H1 (cell line): ENCODE measurements at regions not wholly inside any gene's neighbourhood (a gene's known extent, or its start where the extent isn't known, plus 50 kb on each side); places are given as distances from the start of the nearest gene placed in this dataset.

Experiments
- CTCF ChIA-PET: fragments of 300-600 bp; sonication (Branson Sonifier 250); formaldehyde crosslinking; loops from one replicate; lab custom pipeline; 2021; ENCODE audit not compliant: partially characterized antibody; lab: Charles Lee
- POLR2A ChIA-PET: fragments of 300-600 bp; sonication (Branson Sonifier 250); formaldehyde crosslinking; loops from one replicate; lab custom pipeline; 2021; ENCODE audit warnings: inconsistent platforms; ENCODE audit not compliant: partially characterized antibody; lab: Charles Lee
- DNase-seq, 2 experiments: peaks; one replicate each; pipeline versions ENCODE4 v3.0.0 to v3.0.0-alpha.2; 2010 to 2022; ENCODE audit warnings: low spot score in 2 of 2, low read depth in 1 of 2, mixed read lengths in 1 of 2
- FAIRE-seq: peaks from 2 replicates; lab custom pipeline; 2011; peaks lifted over from hg19 to GRCh38; lab: Jason Lieb, UNC
- H2AFZ ChIP-seq: 2 replicates; pipeline ENCODE4 v1.8.1; 2012; ENCODE audit warnings: low read length, inconsistent platforms
- H2AK5ac ChIP-seq: 2 replicates; pipeline ENCODE4 v1.6.1; 2013; ENCODE audit warnings: low read depth, low read length
- H2BK120ac ChIP-seq: replicated peaks from 2 replicates; pipeline ENCODE3; 2013; ENCODE audit warnings: low read depth, low read length, inconsistent platforms
- H2BK12ac ChIP-seq: 2 replicates; pipeline ENCODE4 v1.6.1; 2013; ENCODE audit warnings: low read depth, low read length
- H2BK15ac ChIP-seq: 2 replicates; pipeline ENCODE4 v1.6.1; 2013; ENCODE audit warnings: low read length
- H2BK20ac ChIP-seq: 2 replicates; pipeline ENCODE4 v1.6.1; 2013; ENCODE audit warnings: low read length
- H2BK5ac ChIP-seq: 2 replicates; pipeline ENCODE4 v1.6.1; 2013; ENCODE audit warnings: low read depth, low read length
- H3K14ac ChIP-seq: 2 replicates; pipeline ENCODE4 v1.6.1; 2013; ENCODE audit warnings: inconsistent platforms; ENCODE audit not compliant: insufficient read length
- H3K18ac ChIP-seq: 2 replicates; pipeline ENCODE4 v1.6.1; 2013; ENCODE audit warnings: low read length; ENCODE audit errors: extremely low read depth
- H3K23ac ChIP-seq: 2 replicates; pipeline ENCODE4 v1.6.1; 2013; ENCODE audit warnings: inconsistent platforms; ENCODE audit not compliant: insufficient read length
- H3K23me2 ChIP-seq: 2 replicates; pipeline ENCODE4 v1.6.1; 2013; ENCODE audit warnings: low read depth, low read length
- H3K27ac ChIP-seq: 2 replicates; pipeline ENCODE4 v1.6.1; 2011; ENCODE audit warnings: low read depth, low read length, inconsistent platforms
- H3K27me3 ChIP-seq, 4 experiments: replicated peaks in 1 of 4; 1 replicate in 1 of 4; 2 replicates in 3 of 4; pipeline versions ENCODE4 v1.6.1 to v1.8.1; 2011 to 2013; ENCODE audit warnings: low read length in 3 of 4, mild to moderate bottlenecking in 3 of 4, inconsistent platforms in 2 of 4, mixed read lengths in 2 of 4, moderate library complexity in 1 of 4; ENCODE audit not compliant: control insufficient read depth in 3 of 4, insufficient read depth in 3 of 4; ENCODE audit errors: extremely low read depth in 1 of 4
- H3K36me3 ChIP-seq, 4 experiments: 2 replicates each; pipeline versions ENCODE4 v1.6.1 to v1.8.1; 2011 to 2013; ENCODE audit warnings: mild to moderate bottlenecking in 4 of 4, low read length in 3 of 4, moderate library complexity in 2 of 4, control low read depth in 1 of 4, inconsistent platforms in 1 of 4; ENCODE audit not compliant: insufficient read depth in 4 of 4, control insufficient read depth in 2 of 4
- H3K4ac ChIP-seq: replicated peaks from 2 replicates; pipeline ENCODE3; 2013; ENCODE audit warnings: low read length, low read depth, mixed read lengths, inconsistent platforms; ENCODE audit not compliant: insufficient read length
- H3K4me1 ChIP-seq, 4 experiments: replicated peaks in 1 of 4; 1 replicate in 1 of 4; 2 replicates in 3 of 4; pipeline versions ENCODE4 v1.6.1 to v1.8.1; 2011 to 2013; ENCODE audit warnings: low read length in 3 of 4, inconsistent platforms in 2 of 4, mixed read lengths in 1 of 4; ENCODE audit not compliant: insufficient read depth in 4 of 4, control insufficient read depth in 3 of 4
- H3K4me2 ChIP-seq, 2 experiments: 2 replicates each; pipeline versions ENCODE4 v1.6.1 to v1.8.1; 2011 to 2013; ENCODE audit warnings: low read depth in 2 of 2, low read length in 2 of 2, control low read depth in 1 of 2, inconsistent platforms in 1 of 2, mild to moderate bottlenecking in 1 of 2; ENCODE audit not compliant: insufficient read depth in 1 of 2
- H3K4me3 ChIP-seq, 4 experiments: fragments of 200-600, 300-600 bp in 1 of 4; sonication (generic), shearing (Covaris generic), sonication (Bioruptor Twin) in 1 of 4; 2 replicates each; pipeline versions ENCODE4 v1.5.1 to v1.8.1; 2011 to 2016; ENCODE audit warnings: low read length in 4 of 4, low read depth in 3 of 4, control low read depth in 2 of 4, inconsistent platforms in 2 of 4, mild to moderate bottlenecking in 2 of 4, mixed read lengths in 1 of 4, moderate library complexity in 1 of 4; ENCODE audit not compliant: insufficient read depth in 2 of 4; ENCODE audit errors: extremely low read depth in 1 of 4
- H3K56ac ChIP-seq: replicated peaks from 2 replicates; pipeline ENCODE3; 2013; ENCODE audit warnings: low read depth, mild to moderate bottlenecking, mixed read lengths, low read length, inconsistent platforms; ENCODE audit not compliant: insufficient read length
- H3K79me1 ChIP-seq: 2 replicates; pipeline ENCODE4 v1.6.1; 2013; ENCODE audit warnings: low read depth, low read length, control low read depth
- H3K79me2 ChIP-seq, 2 experiments: 2 replicates each; pipeline versions ENCODE4 v1.6.1 to v1.8.1; 2012 to 2013; ENCODE audit warnings: low read length in 2 of 2, mild to moderate bottlenecking in 2 of 2, inconsistent platforms in 1 of 2; ENCODE audit not compliant: insufficient read depth in 2 of 2, control insufficient read depth in 1 of 2
- H3K9ac ChIP-seq, 4 experiments: replicated peaks in 1 of 4; 1 replicate in 1 of 4; 2 replicates in 3 of 4; pipeline versions ENCODE4 v1.6.1 to v1.8.1; 2011 to 2013; ENCODE audit warnings: low read depth in 3 of 4, low read length in 3 of 4, control low read depth in 2 of 4, mild to moderate bottlenecking in 2 of 4, moderate library complexity in 2 of 4, inconsistent platforms in 1 of 4; ENCODE audit errors: extremely low read depth in 1 of 4
- H3K9me3 ChIP-seq, 2 experiments: 2 replicates each; pipeline versions ENCODE4 v1.6.1 to v1.8.1; 2012 to 2013; ENCODE audit warnings: mild to moderate bottlenecking in 2 of 2, moderate library complexity in 2 of 2, control low read depth in 1 of 2, inconsistent platforms in 1 of 2, low read depth in 1 of 2, low read length in 1 of 2, mixed read lengths in 1 of 2; ENCODE audit not compliant: insufficient read depth in 2 of 2
- H4K20me1 ChIP-seq, 2 experiments: replicated peaks in 1 of 2; 2 replicates each; pipeline versions ENCODE3 to v1.8.1; 2011 to 2013; ENCODE audit warnings: inconsistent platforms in 2 of 2, low read length in 2 of 2, mild to moderate bottlenecking in 1 of 2; ENCODE audit not compliant: insufficient read depth in 2 of 2, control insufficient read depth in 1 of 2
- H4K5ac ChIP-seq: 2 replicates; pipeline ENCODE4 v1.6.1; 2013; ENCODE audit warnings: low read length, low read depth, mixed read lengths, inconsistent platforms; ENCODE audit not compliant: insufficient read length
- H4K8ac ChIP-seq: 2 replicates; pipeline ENCODE4 v1.8.0; 2013; ENCODE audit warnings: mild to moderate bottlenecking, moderate library complexity, low read length, inconsistent platforms; ENCODE audit not compliant: insufficient read depth; ENCODE audit errors: extremely low read depth
- H4K91ac ChIP-seq: replicated peaks from 2 replicates; pipeline ENCODE3; 2013; ENCODE audit warnings: low read length, mixed read lengths, inconsistent platforms; ENCODE audit not compliant: insufficient read length
- EGR1 ChIP-seq: IDR thresholded peaks from 2 replicates; pipeline ENCODE4 v1.6.1; 2011; ENCODE audit warnings: low read depth, low read length, borderline replicate concordance
- KDM1A ChIP-seq: fragments of 200-600, 300-600 bp; sonication (generic); IDR thresholded peaks from 2 replicates; pipeline ENCODE4 v1.7.1; 2016; ENCODE audit warnings: mild to moderate bottlenecking, low read length, borderline replicate concordance
- NANOG ChIP-seq: IDR thresholded peaks from 2 replicates; pipeline ENCODE4 v1.6.1; 2011; ENCODE audit warnings: low read length, low read depth, mild to moderate bottlenecking, inconsistent platforms; ENCODE audit not compliant: insufficient read depth, poor library complexity, severe bottlenecking
- WGBS, 2 experiments: shearing (Covaris generic) in 1 of 2; methylation state at CpG; one replicate each; pipeline versions ENCODE4 v1.1.6 to v1.1.7; 2013 to 2015; ENCODE audit warnings: low lambda C conversion rate in 2 of 2, mixed read lengths in 2 of 2, inconsistent platforms in 1 of 2, low coverage in 1 of 2, missing lambda C conversion rate in 1 of 2; ENCODE audit not compliant: insufficient replicate concordance in 2 of 2, insufficient coverage in 1 of 2, insufficient read length in 1 of 2; ENCODE audit errors: extremely low coverage in 1 of 2, missing lambda C conversion rate in 1 of 2; 5-methylcytosine and 5-hydroxymethylcytosine counted together
- TF ChIP-seq, protein P1 (sequence below): IDR thresholded peaks from 2 replicates; pipeline ENCODE4 v1.6.1; 2012; ENCODE audit warnings: low read length, inconsistent platforms

DNA sequence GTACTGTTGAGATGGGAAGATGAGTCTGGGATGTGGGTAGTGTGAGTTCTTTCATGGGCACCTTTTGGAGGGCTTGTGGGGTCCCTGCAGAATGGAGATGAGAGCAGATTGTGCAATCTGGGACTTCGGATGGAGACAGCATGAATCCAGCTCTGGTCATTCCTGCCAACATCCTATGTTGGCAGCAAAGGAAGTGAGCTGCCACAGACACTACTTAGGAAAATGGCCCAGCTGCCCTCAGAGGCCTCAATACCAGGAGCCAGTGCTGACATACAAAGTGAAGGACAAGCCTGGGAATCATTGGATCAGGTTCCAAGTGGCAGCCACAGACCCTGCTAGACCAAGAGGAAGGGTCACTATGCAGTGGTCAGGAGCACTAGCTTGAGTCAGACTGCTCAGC, 402.8 kb downstream of the CDK5RAP2 start:
- no peak overlapping the region for H3K18ac ChIP-seq
- H2AFZ ChIP-seq = no peak overlapping the region
- no peaks in the 10 kb centered on the region for H4K20me1 ChIP-seq
- FAIRE-seq (no peak), DNase-seq (no peak)
- no peak overlapping the region for H3K23ac ChIP-seq
- no peak overlapping the region for H2BK12ac ChIP-seq
- H3K14ac ChIP-seq = no peak overlapping the region
- no peaks in the 10 kb centered on the region for H3K23me2 ChIP-seq
- no peak overlapping the region for H2AK5ac ChIP-seq
- H3K4me1 ChIP-seq = no peaks in the 10 kb centered on the region
- no peak overlapping the region for H3K4ac ChIP-seq
- POLR2A ChIA-PET = no interaction called here
- no peaks in the 10 kb centered on the region for H3K79me2 ChIP-seq
- CTCF ChIA-PET = no interaction called here
- H2BK120ac ChIP-seq = no peak overlapping the region
- H4K5ac ChIP-seq = no peak overlapping the region
- H3K56ac ChIP-seq = no peak overlapping the region
- TF ChIP-seq EGR1 (no peak), NANOG (no peak), KDM1A (no peak)
- TF ChIP-seq, protein P1, sequence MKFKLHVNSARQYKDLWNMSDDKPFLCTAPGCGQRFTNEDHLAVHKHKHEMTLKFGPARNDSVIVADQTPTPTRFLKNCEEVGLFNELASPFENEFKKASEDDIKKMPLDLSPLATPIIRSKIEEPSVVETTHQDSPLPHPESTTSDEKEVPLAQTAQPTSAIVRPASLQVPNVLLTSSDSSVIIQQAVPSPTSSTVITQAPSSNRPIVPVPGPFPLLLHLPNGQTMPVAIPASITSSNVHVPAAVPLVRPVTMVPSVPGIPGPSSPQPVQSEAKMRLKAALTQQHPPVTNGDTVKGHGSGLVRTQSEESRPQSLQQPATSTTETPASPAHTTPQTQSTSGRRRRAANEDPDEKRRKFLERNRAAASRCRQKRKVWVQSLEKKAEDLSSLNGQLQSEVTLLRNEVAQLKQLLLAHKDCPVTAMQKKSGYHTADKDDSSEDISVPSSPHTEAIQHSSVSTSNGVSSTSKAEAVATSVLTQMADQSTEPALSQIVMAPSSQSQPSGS = no peak
- no peak overlapping the region for H4K8ac ChIP-seq
- H4K91ac ChIP-seq = no peak overlapping the region
- no peaks in the 10 kb centered on the region for H3K9me3 ChIP-seq
- no peak overlapping the region for H2BK5ac ChIP-seq
- H3K4me2 ChIP-seq = no peak overlapping the region
- 75% methylated on average over 1 of the region's 1 CpG; no CpG with 5 or more reads in 1 of the 2 experiments for WGBS, 2 experiments
- H3K36me3 ChIP-seq = no peaks in the 10 kb centered on the region
- no peaks in the 10 kb centered on the region for H3K27me3 ChIP-seq
- no peak overlapping the region for H3K9ac ChIP-seq
- no peak overlapping the region for H3K4me3 ChIP-seq
- H3K79me1 ChIP-seq = no peaks in the 10 kb centered on the region
- H2BK20ac ChIP-seq = 0 out of 2 replicates have a peak overlapping the region, but pooled peaks have one; percentile 32
- H3K27ac ChIP-seq = no peak overlapping the region
- H2BK15ac ChIP-seq = no peak overlapping the region
